ENCODE measurements at regions not wholly inside any gene's neighbourhood (a gene's known extent, or its start where the extent isn't known, plus 50 kb on each side); places are given as distances from the start of the nearest gene placed in this dataset.

GRCh38 chr11:111044751-111045406 lies 200.6 kb upstream of the POU2AF2 start:
- Histone ChIP-seq H3K27me3 (replicated peaks in 1 of 2; ENCODE audit: control insufficient read depth in 2 of 2, insufficient read depth in 2 of 2, low read length in 1 of 2) (no peaks in the 10 kb centered on the region), H3K4me3 (no peak overlapping the region), H3K4me1 (ENCODE audit: control insufficient read depth, insufficient read depth, low read length) (no peaks in the 10 kb centered on the region), H3K4me2 (ENCODE audit: control insufficient read depth, insufficient read depth) (no peak overlapping the region), H3K27ac (ENCODE audit: control insufficient read depth, insufficient read depth) (no peak overlapping the region), H2AFZ (ENCODE audit: control insufficient read depth, low read depth, low read length) (no peak overlapping the region), H3K79me2 (ENCODE audit: control insufficient read depth, insufficient read depth, low read length) (no peaks in the 10 kb centered on the region), H3K9ac (ENCODE audit: control insufficient read depth, insufficient read depth, low read length) (no peak overlapping the region), H3K9me3 (replicated peaks; ENCODE audit: control insufficient read depth, insufficient read depth, low read length) (no peaks in the 10 kb centered on the region), H4K20me1 (ENCODE audit: control insufficient read depth, insufficient read depth) (no peaks in the 10 kb centered on the region), H3K36me3 (ENCODE audit: control insufficient read depth in 2 of 2, insufficient read depth in 2 of 2, low read length in 1 of 2) (no peaks in the 10 kb centered on the region)
- BruUV-seq (replicated peaks) = no TSS peak
- in situ Hi-C loops (cut with MboI) (no loop called here), intact Hi-C loops (cut with micrococcal nuclease; ENCODE audit: unreplicated experiment) (no loop called here)
- ChIA-PET CTCF (no interaction called here), SMC1A (ENCODE audit: uncharacterized antibody, unreplicated experiment) (interaction anchor here (0.6 kb wide), 1 partner anchor 38 kb away, joined by 3 read pairs; no protein-coding TSS in a partner anchor), RAD21 (ENCODE audit: unreplicated experiment) (no interaction called here), POLR2A (no interaction called here)
- FAIRE-seq = no peak
- no peak for DNase-seq (ENCODE audit: low read depth, low spot score)
- WGBS (ENCODE audit: insufficient coverage, insufficient replicate concordance, low lambda C conversion rate, missing lambda C conversion rate) = 54% methylated on average over 6 of the region's 6 CpGs
- no peak for ATAC-seq
- TF ChIP-seq, protein P1, sequence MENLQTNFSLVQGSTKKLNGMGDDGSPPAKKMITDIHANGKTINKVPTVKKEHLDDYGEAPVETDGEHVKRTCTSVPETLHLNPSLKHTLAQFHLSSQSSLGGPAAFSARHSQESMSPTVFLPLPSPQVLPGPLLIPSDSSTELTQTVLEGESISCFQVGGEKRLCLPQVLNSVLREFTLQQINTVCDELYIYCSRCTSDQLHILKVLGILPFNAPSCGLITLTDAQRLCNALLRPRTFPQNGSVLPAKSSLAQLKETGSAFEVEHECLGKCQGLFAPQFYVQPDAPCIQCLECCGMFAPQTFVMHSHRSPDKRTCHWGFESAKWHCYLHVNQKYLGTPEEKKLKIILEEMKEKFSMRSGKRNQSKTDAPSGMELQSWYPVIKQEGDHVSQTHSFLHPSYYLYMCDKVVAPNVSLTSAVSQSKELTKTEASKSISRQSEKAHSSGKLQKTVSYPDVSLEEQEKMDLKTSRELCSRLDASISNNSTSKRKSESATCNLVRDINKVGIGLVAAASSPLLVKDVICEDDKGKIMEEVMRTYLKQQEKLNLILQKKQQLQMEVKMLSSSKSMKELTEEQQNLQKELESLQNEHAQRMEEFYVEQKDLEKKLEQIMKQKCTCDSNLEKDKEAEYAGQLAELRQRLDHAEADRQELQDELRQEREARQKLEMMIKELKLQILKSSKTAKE (IDR thresholded peaks at IDR 0.05; ENCODE audit: low read depth, poor library complexity, severe bottlenecking) = no peak
- TF ChIP-seq SIX5 (IDR thresholded peaks at IDR 0.05; ENCODE audit: low read depth, low read length, severe bottlenecking) (no peak), POLR2A (IDR thresholded peaks at IDR 0.05; ENCODE audit: low read depth, low read length) (no peak), TCF7 (IDR thresholded peaks at IDR 0.05; ENCODE audit: borderline replicate concordance) (no peak), ZSCAN29 (IDR thresholded peaks at IDR 0.05) (no peak), TCF12 (IDR thresholded peaks at IDR 0.05; ENCODE audit: low read depth, low read length) (no peak), YY1 (IDR thresholded peaks at IDR 0.05; ENCODE audit: low read depth, low read length) (no peak), NR2C1 (IDR thresholded peaks at IDR 0.05) (no peak), CEBPZ (IDR thresholded peaks at IDR 0.05; ENCODE audit: low read depth, low read length) (no peak), KLF5 (IDR thresholded peaks at IDR 0.05; ENCODE audit: partially characterized antibody) (no peak), PKNOX1 (IDR thresholded peaks at IDR 0.05) (no peak), HDAC2 (IDR thresholded peaks at IDR 0.05) (no peak), SREBF2 (IDR thresholded peaks at IDR 0.05; ENCODE audit: low read length) (no peak), SMAD5 (IDR thresholded peaks at IDR 0.05; ENCODE audit: low read depth) (no peak)
- TF ChIP-seq, protein P2, sequence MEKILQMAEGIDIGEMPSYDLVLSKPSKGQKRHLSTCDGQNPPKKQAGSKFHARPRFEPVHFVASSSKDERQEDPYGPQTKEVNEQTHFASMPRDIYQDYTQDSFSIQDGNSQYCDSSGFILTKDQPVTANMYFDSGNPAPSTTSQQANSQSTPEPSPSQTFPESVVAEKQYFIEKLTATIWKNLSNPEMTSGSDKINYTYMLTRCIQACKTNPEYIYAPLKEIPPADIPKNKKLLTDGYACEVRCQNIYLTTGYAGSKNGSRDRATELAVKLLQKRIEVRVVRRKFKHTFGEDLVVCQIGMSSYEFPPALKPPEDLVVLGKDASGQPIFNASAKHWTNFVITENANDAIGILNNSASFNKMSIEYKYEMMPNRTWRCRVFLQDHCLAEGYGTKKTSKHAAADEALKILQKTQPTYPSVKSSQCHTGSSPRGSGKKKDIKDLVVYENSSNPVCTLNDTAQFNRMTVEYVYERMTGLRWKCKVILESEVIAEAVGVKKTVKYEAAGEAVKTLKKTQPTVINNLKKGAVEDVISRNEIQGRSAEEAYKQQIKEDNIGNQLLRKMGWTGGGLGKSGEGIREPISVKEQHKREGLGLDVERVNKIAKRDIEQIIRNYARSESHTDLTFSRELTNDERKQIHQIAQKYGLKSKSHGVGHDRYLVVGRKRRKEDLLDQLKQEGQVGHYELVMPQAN (conservative IDR thresholded peaks at IDR 0.05) = no peak
- TF ChIP-seq, protein P3, sequence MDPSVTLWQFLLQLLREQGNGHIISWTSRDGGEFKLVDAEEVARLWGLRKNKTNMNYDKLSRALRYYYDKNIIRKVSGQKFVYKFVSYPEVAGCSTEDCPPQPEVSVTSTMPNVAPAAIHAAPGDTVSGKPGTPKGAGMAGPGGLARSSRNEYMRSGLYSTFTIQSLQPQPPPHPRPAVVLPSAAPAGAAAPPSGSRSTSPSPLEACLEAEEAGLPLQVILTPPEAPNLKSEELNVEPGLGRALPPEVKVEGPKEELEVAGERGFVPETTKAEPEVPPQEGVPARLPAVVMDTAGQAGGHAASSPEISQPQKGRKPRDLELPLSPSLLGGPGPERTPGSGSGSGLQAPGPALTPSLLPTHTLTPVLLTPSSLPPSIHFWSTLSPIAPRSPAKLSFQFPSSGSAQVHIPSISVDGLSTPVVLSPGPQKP (IDR thresholded peaks at IDR 0.05; ENCODE audit: low read depth, low read length) = no peak

All from GM12878 (cell line).